ENCODE measurements at regions not wholly inside any gene's neighbourhood (a gene's known extent, or its start where the extent isn't known, plus 50 kb on each side); places are given as distances from the start of the nearest gene placed in this dataset.

DNA sequence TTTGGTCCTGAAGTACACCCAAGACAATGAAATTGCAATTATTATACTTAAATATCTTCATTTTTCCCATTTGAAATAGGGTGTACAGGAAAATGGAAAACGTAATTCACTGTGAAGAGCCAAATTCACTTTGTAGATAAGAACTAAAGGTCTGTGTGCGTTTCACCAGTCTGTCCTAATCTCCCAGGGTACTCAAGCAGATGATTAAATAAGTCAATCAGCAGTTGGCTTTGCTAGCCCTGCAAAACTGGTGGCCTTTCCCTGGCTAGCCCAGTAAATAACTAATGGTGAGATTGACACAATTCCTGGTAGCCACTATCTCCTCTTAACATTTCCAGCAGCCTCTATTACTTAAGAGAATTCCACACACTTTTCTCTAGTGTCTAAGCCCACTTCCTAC, 389.3 kb downstream of the TBL1XR1 start:
- H3K36me3 Mint-ChIP-seq: peaks cover 0 to 3% (median 0%) of the 10 kb centered on the region in 5 donors
- no peaks in the 10 kb centered on the region for H3K27me3 ChIP-seq (ENCODE audit: control insufficient read depth in 2 of 2, insufficient read depth in 2 of 2, low read length in 2 of 2)
- no peak overlapping the region for H3K4me3 ChIP-seq (ENCODE audit: low read length)
- ATAC-seq: no peak
- intact Hi-C loops (cut with micrococcal nuclease): no loop called here
- no peaks in the 10 kb centered on the region for H3K4me1 ChIP-seq (ENCODE audit: control insufficient read depth in 2 of 2, insufficient read depth in 2 of 2, low read length in 2 of 2)
- ChIA-PET CTCF (no interaction called here), POLR2A (no interaction called here)
- no peaks in the 10 kb centered on the region for H3K4me1 Mint-ChIP-seq
- H3K4me3 Mint-ChIP-seq: no peak overlapping the region
- no peaks in the 10 kb centered on the region for H3K9me3 ChIP-seq (ENCODE audit: control insufficient read depth in 2 of 3, low read length in 3 of 3)
- H3K9me3 Mint-ChIP-seq: peaks cover 0 to 2% (median 0%) of the 10 kb centered on the region in 11 donors
- peaks cover 0 to under 1% (median 0%) of the 10 kb centered on the region in 5 donors for H3K27me3 Mint-ChIP-seq
- no peaks in the 10 kb centered on the region for H3K36me3 ChIP-seq (ENCODE audit: control insufficient read depth in 2 of 3, insufficient read depth in 3 of 3, low read length in 3 of 3)
- H3K27ac Mint-ChIP-seq: no peak overlapping the region
- no peak for DNase-seq
- no peak overlapping the region for H3K27ac ChIP-seq (ENCODE audit: low read depth, low read length)

DNA sequence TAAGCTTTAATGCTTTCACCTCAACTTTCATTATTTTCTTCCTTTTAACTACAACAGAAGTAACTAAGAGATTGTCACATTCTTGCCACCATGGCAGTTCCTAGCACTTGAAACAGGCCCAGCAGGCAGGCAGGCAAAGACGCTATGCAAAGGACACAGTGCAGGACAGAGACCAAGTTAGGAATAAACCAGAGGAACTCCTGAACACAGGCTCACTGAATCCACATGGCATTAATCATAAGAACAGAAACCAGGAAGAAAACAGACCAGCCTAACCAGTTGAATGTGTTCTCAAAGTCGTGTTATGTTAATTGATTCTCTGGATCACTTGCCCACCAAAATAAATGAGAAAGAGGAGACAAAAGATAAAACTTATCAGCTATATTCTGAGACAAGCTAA, 397.6 kb downstream of the TBL1XR1 start:
- ChIA-PET CTCF (no interaction called here), POLR2A (no interaction called here)
- no peaks in the 10 kb centered on the region for H3K4me1 ChIP-seq (ENCODE audit: control insufficient read depth in 2 of 2, insufficient read depth in 2 of 2, low read length in 2 of 2)
- DNase-seq (no peak), ATAC-seq (no peak)
- no peaks in the 10 kb centered on the region for H3K27me3 ChIP-seq (ENCODE audit: control insufficient read depth in 2 of 2, insufficient read depth in 2 of 2, low read length in 2 of 2)
- intact Hi-C loops (cut with micrococcal nuclease): no loop called here
- no peaks in the 10 kb centered on the region for H3K9me3 ChIP-seq (ENCODE audit: control insufficient read depth in 2 of 3, low read length in 3 of 3)
- no peak overlapping the region for H3K27ac Mint-ChIP-seq
- H3K4me3 ChIP-seq (ENCODE audit: low read length): no peak overlapping the region
- no peaks in the 10 kb centered on the region for H3K36me3 ChIP-seq (ENCODE audit: control insufficient read depth in 2 of 3, insufficient read depth in 3 of 3, low read length in 3 of 3)
- H3K27me3 Mint-ChIP-seq: peaks cover 0 to 37% (median 8%) of the 10 kb centered on the region in 5 donors
- H3K27ac ChIP-seq (ENCODE audit: low read depth, low read length): no peak overlapping the region
- H3K9me3 Mint-ChIP-seq: peaks cover 0 to 13% (median 0%) of the 10 kb centered on the region in 11 donors
- no peaks in the 10 kb centered on the region for H3K4me1 Mint-ChIP-seq
- H3K36me3 Mint-ChIP-seq: no peaks in the 10 kb centered on the region
- no peak overlapping the region for H3K4me3 Mint-ChIP-seq

DNA sequence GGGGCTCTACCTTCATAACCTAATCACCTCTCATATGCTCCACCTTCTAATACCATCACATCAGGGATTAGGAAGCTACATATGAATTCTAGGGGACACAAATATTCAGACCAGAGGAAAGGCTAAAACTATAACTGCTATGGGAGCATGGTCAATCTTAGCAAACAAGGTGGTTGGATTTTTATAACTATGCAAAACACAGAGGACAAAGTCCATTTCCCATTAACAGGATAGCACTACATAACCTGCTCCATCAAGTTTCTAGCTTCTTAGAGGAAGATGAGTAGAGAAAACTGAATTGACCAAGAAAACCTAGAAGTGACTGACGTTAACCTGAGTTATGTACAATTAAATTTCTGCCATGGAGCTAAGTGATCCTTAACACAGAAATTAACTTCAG, 398.6 kb downstream of the TBL1XR1 start:
- ChIA-PET POLR2A (no interaction called here), CTCF (no interaction called here)
- intact Hi-C loops (cut with micrococcal nuclease): no loop called here
- H3K9me3 Mint-ChIP-seq: peaks cover 0 to 13% (median 0%) of the 10 kb centered on the region in 11 donors
- peaks cover 0 to 37% (median 8%) of the 10 kb centered on the region in 5 donors for H3K27me3 Mint-ChIP-seq
- Histone ChIP-seq H3K27ac (ENCODE audit: low read depth, low read length) (no peak overlapping the region), H3K36me3 (ENCODE audit: control insufficient read depth in 2 of 3, insufficient read depth in 3 of 3, low read length in 3 of 3) (no peaks in the 10 kb centered on the region), H3K4me1 (ENCODE audit: control insufficient read depth in 2 of 2, insufficient read depth in 2 of 2, low read length in 2 of 2) (no peaks in the 10 kb centered on the region), H3K9me3 (ENCODE audit: control insufficient read depth in 2 of 3, low read length in 3 of 3) (no peaks in the 10 kb centered on the region), H3K4me3 (ENCODE audit: low read length) (no peak overlapping the region), H3K27me3 (ENCODE audit: control insufficient read depth in 2 of 2, insufficient read depth in 2 of 2, low read length in 2 of 2) (no peaks in the 10 kb centered on the region)
- H3K4me3 Mint-ChIP-seq: no peak overlapping the region
- H3K36me3 Mint-ChIP-seq: no peaks in the 10 kb centered on the region
- DNase-seq: no peak
- ATAC-seq: no peak
- H3K27ac Mint-ChIP-seq: no peak overlapping the region
- no peaks in the 10 kb centered on the region for H3K4me1 Mint-ChIP-seq

DNA sequence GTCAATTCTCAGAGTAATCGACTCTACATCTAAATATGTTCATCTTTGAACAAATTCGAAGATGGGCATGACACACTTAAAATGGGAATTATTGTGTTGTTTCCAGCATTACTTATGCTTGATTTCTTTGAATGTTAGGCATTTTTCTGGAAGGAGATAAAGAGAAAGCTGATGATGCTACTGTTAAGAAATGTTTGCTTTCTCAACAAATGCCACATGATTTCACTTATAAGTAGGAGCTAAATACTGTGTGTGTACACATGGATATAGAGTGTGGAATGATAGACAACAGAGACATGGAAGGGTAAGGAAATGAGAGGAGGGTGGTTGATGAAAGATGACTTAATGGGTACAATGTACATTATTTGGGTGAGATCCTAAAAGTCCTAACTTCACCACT, 400.9 kb downstream of the TBL1XR1 start:
- Mint-ChIP-seq H3K9me3 (peaks cover 0 to 13% (median 0%) of the 10 kb centered on the region in 11 donors), H3K27ac (no peak overlapping the region), H3K4me3 (no peak overlapping the region), H3K27me3 (peaks cover 0 to 37% (median 8%) of the 10 kb centered on the region in 5 donors), H3K36me3 (no peaks in the 10 kb centered on the region), H3K4me1 (no peaks in the 10 kb centered on the region)
- no peaks in the 10 kb centered on the region for H3K36me3 ChIP-seq (ENCODE audit: control insufficient read depth in 2 of 3, insufficient read depth in 3 of 3, low read length in 3 of 3)
- no peaks in the 10 kb centered on the region for H3K4me1 ChIP-seq (ENCODE audit: control insufficient read depth in 2 of 2, insufficient read depth in 2 of 2, low read length in 2 of 2)
- H3K4me3 ChIP-seq (ENCODE audit: low read length): no peak overlapping the region
- H3K9me3 ChIP-seq (ENCODE audit: control insufficient read depth in 2 of 3, low read length in 3 of 3): no peaks in the 10 kb centered on the region
- CTCF ChIA-PET: no interaction called here
- POLR2A ChIA-PET: no interaction called here
- DNase-seq (no peak), ATAC-seq (no peak)
- H3K27ac ChIP-seq (ENCODE audit: low read depth, low read length): no peak overlapping the region
- intact Hi-C loops (cut with micrococcal nuclease): no loop called here
- H3K27me3 ChIP-seq (ENCODE audit: control insufficient read depth in 2 of 2, insufficient read depth in 2 of 2, low read length in 2 of 2): no peaks in the 10 kb centered on the region

DNA sequence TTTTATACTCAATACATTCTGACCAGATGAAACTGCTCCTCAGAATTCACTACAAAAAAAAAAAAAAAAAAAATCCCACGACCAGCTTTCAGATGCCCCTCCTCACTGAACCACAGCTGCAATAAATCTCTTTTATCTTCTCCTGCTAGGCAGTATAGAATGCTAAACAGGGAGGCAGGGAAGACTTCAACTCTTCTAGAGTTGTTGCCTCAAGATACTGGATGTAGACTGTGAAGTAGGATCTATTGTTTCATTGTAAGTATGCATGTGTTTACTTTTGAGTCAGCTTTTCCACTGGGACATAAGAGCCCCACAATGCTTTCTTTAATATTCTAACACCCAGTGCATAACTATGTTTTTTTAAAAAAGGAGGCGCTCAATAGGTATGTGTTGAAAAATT, 401.4 kb downstream of the TBL1XR1 start:
- Mint-ChIP-seq H3K4me1 (no peaks in the 10 kb centered on the region), H3K4me3 (no peak overlapping the region), H3K36me3 (no peaks in the 10 kb centered on the region), H3K9me3 (peaks cover 0 to 10% (median 0%) of the 10 kb centered on the region in 11 donors), H3K27ac (no peak overlapping the region), H3K27me3 (peaks cover 0 to 35% (median 8%) of the 10 kb centered on the region in 5 donors)
- Histone ChIP-seq H3K4me3 (ENCODE audit: low read length) (no peak overlapping the region), H3K27me3 (ENCODE audit: control insufficient read depth in 2 of 2, insufficient read depth in 2 of 2, low read length in 2 of 2) (no peaks in the 10 kb centered on the region), H3K27ac (ENCODE audit: low read depth, low read length) (no peak overlapping the region), H3K4me1 (ENCODE audit: control insufficient read depth in 2 of 2, insufficient read depth in 2 of 2, low read length in 2 of 2) (no peaks in the 10 kb centered on the region), H3K9me3 (ENCODE audit: control insufficient read depth in 2 of 3, low read length in 3 of 3) (no peaks in the 10 kb centered on the region), H3K36me3 (ENCODE audit: control insufficient read depth in 2 of 3, insufficient read depth in 3 of 3, low read length in 3 of 3) (no peaks in the 10 kb centered on the region)
- no peak for ATAC-seq
- no peak for DNase-seq
- CTCF ChIA-PET: no interaction called here
- POLR2A ChIA-PET: no interaction called here
- intact Hi-C loops (cut with micrococcal nuclease): no loop called here

DNA sequence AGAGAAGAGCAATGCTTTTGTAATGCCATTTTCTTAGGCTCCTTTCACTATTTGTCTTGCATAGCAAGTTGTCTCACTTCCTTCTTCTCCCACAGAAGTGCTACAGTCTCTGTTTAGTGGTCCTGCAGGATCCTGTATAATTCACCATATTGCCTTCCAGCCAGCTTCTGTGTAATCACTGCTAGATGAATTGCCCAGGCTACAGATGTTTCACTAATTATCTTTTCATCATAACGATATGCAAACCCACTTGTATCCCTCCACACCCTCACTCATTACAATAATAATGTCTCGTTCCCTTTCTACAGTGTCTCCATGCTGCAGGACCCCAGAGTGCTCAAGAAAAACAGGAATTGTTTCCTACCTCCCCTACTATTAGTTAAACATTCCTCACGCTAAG, 402.9 kb downstream of the TBL1XR1 start:
- Mint-ChIP-seq H3K4me3 (no peak overlapping the region), H3K27ac (no peak overlapping the region), H3K27me3 (peaks cover 0 to 23% (median 8%) of the 10 kb centered on the region in 5 donors), H3K36me3 (no peaks in the 10 kb centered on the region), H3K9me3 (no peaks in the 10 kb centered on the region), H3K4me1 (no peaks in the 10 kb centered on the region)
- ATAC-seq: no peak
- POLR2A ChIA-PET: no interaction called here
- intact Hi-C loops (cut with micrococcal nuclease): no loop called here
- Histone ChIP-seq H3K4me3 (ENCODE audit: low read length) (no peak overlapping the region), H3K27me3 (ENCODE audit: control insufficient read depth in 2 of 2, insufficient read depth in 2 of 2, low read length in 2 of 2) (no peaks in the 10 kb centered on the region), H3K9me3 (ENCODE audit: control insufficient read depth in 2 of 3, low read length in 3 of 3) (no peaks in the 10 kb centered on the region), H3K36me3 (ENCODE audit: control insufficient read depth in 2 of 3, insufficient read depth in 3 of 3, low read length in 3 of 3) (no peaks in the 10 kb centered on the region), H3K27ac (ENCODE audit: low read depth, low read length) (no peak overlapping the region), H3K4me1 (ENCODE audit: control insufficient read depth in 2 of 2, insufficient read depth in 2 of 2, low read length in 2 of 2) (no peaks in the 10 kb centered on the region)
- DNase-seq: no peak
- CTCF ChIA-PET: no interaction called here

DNA sequence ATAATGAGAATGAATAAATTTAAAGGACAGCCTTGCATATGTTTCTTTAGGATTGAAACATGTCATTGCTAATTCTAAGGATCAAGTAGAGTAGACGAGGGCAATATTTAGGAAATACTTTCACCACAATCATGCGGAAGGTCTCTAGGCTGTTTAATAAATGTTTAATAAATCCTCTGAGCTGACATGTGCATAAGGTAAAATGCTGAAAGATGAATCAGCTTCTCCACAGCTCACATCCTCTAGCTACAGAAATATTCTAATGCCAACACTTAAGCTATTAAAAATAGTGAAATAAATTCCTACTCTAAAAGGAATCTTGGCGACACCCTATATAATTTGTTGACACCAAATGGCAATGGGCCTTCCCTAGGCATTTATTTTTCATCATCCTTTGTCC, 407.3 kb downstream of the TBL1XR1 start:
- H3K27ac Mint-ChIP-seq: no peak overlapping the region
- H3K27me3 Mint-ChIP-seq: peaks cover 0 to 20% (median 5%) of the 10 kb centered on the region in 5 donors
- CTCF ChIA-PET: no interaction called here
- no peaks in the 10 kb centered on the region for H3K27me3 ChIP-seq (ENCODE audit: control insufficient read depth in 2 of 2, insufficient read depth in 2 of 2, low read length in 2 of 2)
- H3K4me1 ChIP-seq (ENCODE audit: control insufficient read depth in 2 of 2, insufficient read depth in 2 of 2, low read length in 2 of 2): no peaks in the 10 kb centered on the region
- H3K4me3 ChIP-seq (ENCODE audit: low read length): no peak overlapping the region
- H3K27ac ChIP-seq (ENCODE audit: low read depth, low read length): no peak overlapping the region
- no peaks in the 10 kb centered on the region for H3K36me3 Mint-ChIP-seq
- no peaks in the 10 kb centered on the region for H3K9me3 Mint-ChIP-seq
- H3K9me3 ChIP-seq (ENCODE audit: control insufficient read depth in 2 of 3, low read length in 3 of 3): no peaks in the 10 kb centered on the region
- no peak for DNase-seq
- H3K4me1 Mint-ChIP-seq: no peaks in the 10 kb centered on the region
- intact Hi-C loops (cut with micrococcal nuclease): no loop called here
- H3K36me3 ChIP-seq (ENCODE audit: control insufficient read depth in 2 of 3, insufficient read depth in 3 of 3, low read length in 3 of 3): no peaks in the 10 kb centered on the region
- ATAC-seq: no peak
- POLR2A ChIA-PET: no interaction called here
- no peak overlapping the region for H3K4me3 Mint-ChIP-seq
